Neural cell (in vitro differentiated cells): ENCODE measurements at regions not wholly inside any gene's neighbourhood (a gene's known extent, or its start where the extent isn't known, plus 50 kb on each side); places are given as distances from the start of the nearest gene placed in this dataset.

Source experiments
- H2AFZ ChIP-seq: fragments of 200-600, 300-800 bp; sonication (generic), shearing (Covaris generic); 2 replicates; pipeline ENCODE4 v1.6.0; 2014; ENCODE audit warnings: low read depth, mild to moderate bottlenecking, antibody characterized with exemption, low read length, moderate library complexity
- H3F3A ChIP-seq: fragments of 200-600 bp; shearing (Covaris generic); 2 replicates; pipeline ENCODE4 v1.6.1; 2016; ENCODE audit warnings: mild to moderate bottlenecking, moderate library complexity, mixed read lengths, antibody characterized with exemption, low read length; ENCODE audit not compliant: insufficient read depth, poor library complexity, severe bottlenecking
- H3K27ac ChIP-seq: fragments of 200-600, 300-800 bp; sonication (generic), shearing (Covaris generic); 2 replicates; pipeline ENCODE4 v1.5.1; 2014; ENCODE audit warnings: mild to moderate bottlenecking, low read length, moderate library complexity
- H3K27me3 ChIP-seq: fragments of 300-800, 200-600 bp; sonication (generic), shearing (Covaris generic); 2 replicates; pipeline ENCODE4 v1.6.0; 2014; ENCODE audit warnings: mild to moderate bottlenecking, low read depth, low read length, moderate library complexity; ENCODE audit not compliant: insufficient read depth
- H3K36me3 ChIP-seq: fragments of 300-800, 200-600 bp; sonication (generic), shearing (Covaris generic); 2 replicates; pipeline ENCODE4 v1.5.1; 2014; ENCODE audit warnings: mild to moderate bottlenecking, antibody characterized with exemption, low read length, moderate library complexity; ENCODE audit not compliant: insufficient read depth
- H3K4me2 ChIP-seq: fragments of 300-800, 200-600 bp; sonication (generic), shearing (Covaris generic); 2 replicates; pipeline ENCODE4 v1.6.0; 2014; ENCODE audit warnings: mild to moderate bottlenecking, low read length
- H3K4me3 ChIP-seq: fragments of 300-800, 200-600 bp; sonication (generic), shearing (Covaris generic); 2 replicates; pipeline ENCODE4 v1.5.1; 2014; ENCODE audit warnings: mild to moderate bottlenecking, low read length, moderate library complexity
- H3K79me2 ChIP-seq: fragments of 200-600 bp; shearing (Covaris generic); replicated peaks from 2 replicates; pipeline ENCODE4 v1.6.0; 2014; ENCODE audit warnings: mild to moderate bottlenecking, low read length, moderate library complexity; ENCODE audit not compliant: insufficient read depth
- H3K9ac ChIP-seq: fragments of 300-800, 200-600 bp; sonication (generic), shearing (Covaris generic); 2 replicates; pipeline ENCODE4 v1.6.1; 2016; ENCODE audit warnings: mild to moderate bottlenecking, low read length, mixed read lengths
- H3K9me2 ChIP-seq: fragments of 200-600 bp; shearing (Covaris generic); 2 replicates; pipeline ENCODE4 v1.6.1; 2016; ENCODE audit warnings: mild to moderate bottlenecking, low read length, mixed read lengths; ENCODE audit not compliant: insufficient read depth
- H3K9me3 ChIP-seq: fragments of 200-600, 300-800 bp; sonication (generic), shearing (Covaris generic); 2 replicates; pipeline ENCODE4 v1.6.1; 2016; ENCODE audit warnings: mild to moderate bottlenecking, mixed run types, low read length, moderate library complexity, mixed read lengths
- H4K20me1 ChIP-seq: fragments of 200-600 bp; shearing (Covaris generic); 2 replicates; pipeline ENCODE4 v1.6.1; 2016; ENCODE audit warnings: mild to moderate bottlenecking, mixed run types; ENCODE audit not compliant: insufficient read depth
- EP300 ChIP-seq: fragments of 450-650 bp; conservative IDR thresholded peaks from 2 replicates; pipeline ENCODE4 v1.6.1; 2014; ENCODE audit warnings: antibody characterized with exemption, mild to moderate bottlenecking, moderate library complexity; ENCODE audit not compliant: poor library complexity, severe bottlenecking
- EZH2 ChIP-seq: fragments of 200-600, 300-800 bp; shearing (Covaris generic), sonication (generic); IDR thresholded peaks from 2 replicates; pipeline ENCODE4 v1.6.1; 2014; ENCODE audit warnings: antibody characterized with exemption, low read length, borderline replicate concordance, mild to moderate bottlenecking; ENCODE audit not compliant: insufficient read depth, poor library complexity, severe bottlenecking
- MXI1 ChIP-seq: fragments of 450-650 bp; conservative IDR thresholded peaks from 2 replicates; pipeline ENCODE4 v1.6.1; 2014; ENCODE audit warnings: antibody characterized with exemption, mild to moderate bottlenecking; ENCODE audit not compliant: poor library complexity, severe bottlenecking
- POLR2AphosphoS5 ChIP-seq: IDR thresholded peaks from 2 replicates; pipeline ENCODE4 v1.6.1; 2012
- RAD21 ChIP-seq: fragments of 450-650 bp; conservative IDR thresholded peaks from 2 replicates; pipeline ENCODE4 v1.6.1; 2014; ENCODE audit warnings: antibody characterized with exemption, mild to moderate bottlenecking, moderate library complexity
- SMC3 ChIP-seq: fragments of 450-650 bp; conservative IDR thresholded peaks from 2 replicates; pipeline ENCODE4 v1.6.1; 2014; ENCODE audit warnings: antibody characterized with exemption, mild to moderate bottlenecking, moderate library complexity; ENCODE audit not compliant: poor library complexity
- TAF1 ChIP-seq: IDR thresholded peaks from 2 replicates; pipeline ENCODE4 v1.6.1; 2012; ENCODE audit warnings: low read depth
- TF ChIP-seq, protein P1 (sequence below): IDR thresholded peaks from 2 replicates; pipeline ENCODE4 v1.6.1; 2012; ENCODE audit warnings: borderline replicate concordance
- TF ChIP-seq, protein P2 (sequence below): fragments of 450-650 bp; IDR thresholded peaks from 2 replicates; pipeline ENCODE4 v1.5.1; 2014; ENCODE audit warnings: antibody characterized with exemption, mild to moderate bottlenecking, moderate library complexity; ENCODE audit not compliant: poor library complexity, severe bottlenecking

DNA sequence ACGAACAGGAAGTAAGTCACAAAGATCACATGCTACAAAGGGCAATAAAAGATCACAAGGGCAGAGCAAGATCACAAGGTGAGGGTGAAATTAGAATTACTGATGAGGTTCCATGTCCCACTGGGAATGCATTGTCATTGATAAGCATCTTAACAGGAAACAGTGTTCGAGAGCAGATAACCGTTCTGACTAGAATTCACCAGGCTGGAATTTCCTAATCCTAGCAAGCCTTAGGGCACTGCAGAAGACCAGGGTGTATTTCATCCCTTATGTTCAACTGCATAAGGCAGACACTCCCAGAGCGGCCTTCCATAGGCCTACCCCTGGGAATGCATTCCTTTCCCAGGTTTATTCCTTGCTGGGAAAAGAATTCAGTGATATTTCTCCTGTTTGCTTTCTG lies 980.6 kb upstream of the LCORL start:
- H3K27ac ChIP-seq = no peak overlapping the region
- H4K20me1 ChIP-seq = no peaks in the 10 kb centered on the region
- no peaks in the 10 kb centered on the region for H3K9me3 ChIP-seq
- no peak overlapping the region for H3K4me3 ChIP-seq
- H3K9ac ChIP-seq = no peak overlapping the region
- no peaks in the 10 kb centered on the region for H3K79me2 ChIP-seq
- no peak overlapping the region for H3K4me2 ChIP-seq
- H3K27me3 ChIP-seq = no peaks in the 10 kb centered on the region
- no peaks in the 10 kb centered on the region for H3K9me2 ChIP-seq
- no peak overlapping the region for H2AFZ ChIP-seq
- TF ChIP-seq TAF1 (no peak), POLR2AphosphoS5 (no peak), SMC3 (no peak)
- TF ChIP-seq, protein P1, sequence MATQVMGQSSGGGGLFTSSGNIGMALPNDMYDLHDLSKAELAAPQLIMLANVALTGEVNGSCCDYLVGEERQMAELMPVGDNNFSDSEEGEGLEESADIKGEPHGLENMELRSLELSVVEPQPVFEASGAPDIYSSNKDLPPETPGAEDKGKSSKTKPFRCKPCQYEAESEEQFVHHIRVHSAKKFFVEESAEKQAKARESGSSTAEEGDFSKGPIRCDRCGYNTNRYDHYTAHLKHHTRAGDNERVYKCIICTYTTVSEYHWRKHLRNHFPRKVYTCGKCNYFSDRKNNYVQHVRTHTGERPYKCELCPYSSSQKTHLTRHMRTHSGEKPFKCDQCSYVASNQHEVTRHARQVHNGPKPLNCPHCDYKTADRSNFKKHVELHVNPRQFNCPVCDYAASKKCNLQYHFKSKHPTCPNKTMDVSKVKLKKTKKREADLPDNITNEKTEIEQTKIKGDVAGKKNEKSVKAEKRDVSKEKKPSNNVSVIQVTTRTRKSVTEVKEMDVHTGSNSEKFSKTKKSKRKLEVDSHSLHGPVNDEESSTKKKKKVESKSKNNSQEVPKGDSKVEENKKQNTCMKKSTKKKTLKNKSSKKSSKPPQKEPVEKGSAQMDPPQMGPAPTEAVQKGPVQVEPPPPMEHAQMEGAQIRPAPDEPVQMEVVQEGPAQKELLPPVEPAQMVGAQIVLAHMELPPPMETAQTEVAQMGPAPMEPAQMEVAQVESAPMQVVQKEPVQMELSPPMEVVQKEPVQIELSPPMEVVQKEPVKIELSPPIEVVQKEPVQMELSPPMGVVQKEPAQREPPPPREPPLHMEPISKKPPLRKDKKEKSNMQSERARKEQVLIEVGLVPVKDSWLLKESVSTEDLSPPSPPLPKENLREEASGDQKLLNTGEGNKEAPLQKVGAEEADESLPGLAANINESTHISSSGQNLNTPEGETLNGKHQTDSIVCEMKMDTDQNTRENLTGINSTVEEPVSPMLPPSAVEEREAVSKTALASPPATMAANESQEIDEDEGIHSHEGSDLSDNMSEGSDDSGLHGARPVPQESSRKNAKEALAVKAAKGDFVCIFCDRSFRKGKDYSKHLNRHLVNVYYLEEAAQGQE = no peak
- no peaks in the 10 kb centered on the region for H3K36me3 ChIP-seq
- H3F3A ChIP-seq = no peaks in the 10 kb centered on the region

DNA sequence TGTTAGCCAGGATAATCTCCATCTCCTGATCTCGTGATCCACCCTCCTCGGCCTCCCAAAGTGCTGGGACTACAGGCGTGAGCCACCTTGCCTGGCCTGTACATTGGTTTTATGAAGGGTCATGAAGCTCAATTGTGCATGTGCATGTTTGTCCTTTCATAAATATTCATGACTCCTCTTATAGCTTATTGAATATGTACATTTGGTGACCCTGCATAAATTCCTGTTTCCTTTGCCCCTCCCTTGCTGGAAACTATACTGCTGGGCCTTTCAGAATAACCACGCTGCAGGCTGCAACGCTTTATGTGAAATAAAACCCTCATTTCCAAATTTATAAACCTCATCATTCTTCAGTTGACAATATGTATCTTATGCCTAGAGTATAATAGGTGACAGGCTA lies 978.0 kb upstream of the LCORL start:
- TF ChIP-seq, protein P2, sequence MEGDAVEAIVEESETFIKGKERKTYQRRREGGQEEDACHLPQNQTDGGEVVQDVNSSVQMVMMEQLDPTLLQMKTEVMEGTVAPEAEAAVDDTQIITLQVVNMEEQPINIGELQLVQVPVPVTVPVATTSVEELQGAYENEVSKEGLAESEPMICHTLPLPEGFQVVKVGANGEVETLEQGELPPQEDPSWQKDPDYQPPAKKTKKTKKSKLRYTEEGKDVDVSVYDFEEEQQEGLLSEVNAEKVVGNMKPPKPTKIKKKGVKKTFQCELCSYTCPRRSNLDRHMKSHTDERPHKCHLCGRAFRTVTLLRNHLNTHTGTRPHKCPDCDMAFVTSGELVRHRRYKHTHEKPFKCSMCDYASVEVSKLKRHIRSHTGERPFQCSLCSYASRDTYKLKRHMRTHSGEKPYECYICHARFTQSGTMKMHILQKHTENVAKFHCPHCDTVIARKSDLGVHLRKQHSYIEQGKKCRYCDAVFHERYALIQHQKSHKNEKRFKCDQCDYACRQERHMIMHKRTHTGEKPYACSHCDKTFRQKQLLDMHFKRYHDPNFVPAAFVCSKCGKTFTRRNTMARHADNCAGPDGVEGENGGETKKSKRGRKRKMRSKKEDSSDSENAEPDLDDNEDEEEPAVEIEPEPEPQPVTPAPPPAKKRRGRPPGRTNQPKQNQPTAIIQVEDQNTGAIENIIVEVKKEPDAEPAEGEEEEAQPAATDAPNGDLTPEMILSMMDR = no peak
- no peak for TF ChIP-seq RAD21
- no peak for TF ChIP-seq EP300
- no peak for TF ChIP-seq TAF1
- TF ChIP-seq EZH2 = no peak
- no peak for TF ChIP-seq SMC3
- no peak for TF ChIP-seq POLR2AphosphoS5
- TF ChIP-seq, protein P1 = no peak
- no peak for TF ChIP-seq MXI1
- H4K20me1 ChIP-seq = no peaks in the 10 kb centered on the region
- no peaks in the 10 kb centered on the region for H3K27me3 ChIP-seq
- H3F3A ChIP-seq = no peaks in the 10 kb centered on the region
- H2AFZ ChIP-seq = no peak overlapping the region
- H3K4me2 ChIP-seq = no peak overlapping the region
- no peaks in the 10 kb centered on the region for H3K79me2 ChIP-seq
- no peaks in the 10 kb centered on the region for H3K9me3 ChIP-seq
- H3K9me2 ChIP-seq = no peaks in the 10 kb centered on the region
- no peak overlapping the region for H3K9ac ChIP-seq
- no peak overlapping the region for H3K27ac ChIP-seq
- no peaks in the 10 kb centered on the region for H3K36me3 ChIP-seq
- no peak overlapping the region for H3K4me3 ChIP-seq
